NCI-H69 (cell line): ENCODE measurements at regions not wholly inside any gene's neighbourhood (a gene's known extent, or its start where the extent isn't known, plus 50 kb on each side); places are given as distances from the start of the nearest gene placed in this dataset.

Experiments
- DNase-seq: peaks from one replicate; lab custom pipeline; 2025; lab: John Stamatoyannopoulos, UW

DNA sequence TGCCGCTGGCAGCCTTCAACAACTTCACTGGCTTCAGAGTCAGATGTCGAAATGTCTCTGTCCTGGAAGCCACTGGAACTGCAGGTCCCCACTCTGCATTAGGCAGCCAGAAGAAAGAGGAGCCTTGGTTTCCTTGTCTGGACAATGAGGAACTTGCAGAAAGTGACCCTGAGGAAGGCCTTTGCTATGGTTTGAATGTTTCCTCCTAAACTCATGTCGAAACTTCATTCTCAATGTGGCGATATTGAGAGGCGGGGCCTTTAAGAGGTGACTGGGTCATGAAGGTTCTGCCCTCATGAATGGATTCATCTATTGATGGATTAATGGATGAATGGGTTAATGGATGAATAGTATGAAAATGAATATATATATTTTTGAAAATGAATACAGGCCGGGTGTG is 61.6 kb upstream of the GPR26 start:
- no peak for DNase-seq

DNA sequence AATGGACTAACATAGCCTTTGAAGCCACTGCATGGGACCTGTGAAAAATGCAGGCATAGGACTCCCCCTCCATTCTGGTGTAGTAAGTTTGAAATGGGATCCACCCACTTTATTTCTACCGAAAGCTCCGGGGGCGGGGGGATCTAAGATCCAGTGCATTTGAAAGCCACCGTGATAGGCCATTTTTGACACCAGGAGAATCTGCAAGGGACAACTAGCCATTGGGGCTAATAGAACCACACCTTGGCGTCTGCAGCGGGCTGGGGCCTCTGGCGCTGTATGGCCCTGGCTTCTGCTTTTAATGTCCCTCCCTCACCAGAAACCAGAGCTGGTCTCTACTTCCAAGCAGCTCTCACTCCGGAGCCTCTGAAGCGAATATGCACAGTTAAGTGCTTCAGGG is 60.1 kb upstream of the GPR26 start:
- no peak for DNase-seq

GRCh38 chr10:123606955-123607354 is 59.2 kb upstream of the GPR26 start:
- no peak for DNase-seq

DNA sequence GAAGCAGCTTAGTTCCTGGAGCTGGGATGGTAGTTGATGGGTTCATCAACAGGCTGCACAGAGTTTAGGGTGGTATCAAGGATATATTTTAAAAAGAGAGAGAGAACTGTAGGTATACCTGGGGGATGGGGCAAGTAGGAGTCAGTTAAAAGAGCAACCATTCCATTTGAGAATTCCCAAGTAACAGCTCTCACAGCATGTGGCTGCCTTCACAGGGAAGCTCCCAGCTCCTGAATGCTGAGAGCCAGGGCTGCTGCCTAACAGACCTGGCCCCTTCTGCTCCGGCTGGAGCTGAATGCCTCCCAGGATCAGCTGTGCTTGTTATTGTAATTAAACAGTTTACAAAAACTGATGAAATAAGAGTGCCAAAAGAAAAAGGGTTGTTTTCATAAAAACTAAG is 58.8 kb upstream of the GPR26 start:
- DNase-seq: no peak

DNA sequence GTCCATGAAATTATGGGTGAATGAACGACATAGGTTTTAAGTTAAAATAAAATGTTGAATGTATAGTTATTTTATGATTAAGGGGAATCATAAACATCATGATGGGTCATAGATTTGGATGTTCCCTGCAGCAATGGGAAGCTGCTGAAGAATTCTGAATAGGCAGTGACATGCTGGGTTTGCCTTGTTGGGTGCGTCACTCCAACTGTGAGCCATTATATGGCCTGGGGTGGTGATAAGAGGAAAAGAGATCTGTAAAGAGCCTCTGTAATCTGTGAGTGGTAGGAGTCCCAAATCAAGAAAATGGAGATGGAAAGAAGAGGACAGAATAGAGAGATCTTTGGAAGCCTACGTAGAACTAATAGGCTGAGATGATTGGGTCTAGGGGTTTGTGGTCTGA is 58.1 kb upstream of the GPR26 start:
- DNase-seq: no peak

DNA sequence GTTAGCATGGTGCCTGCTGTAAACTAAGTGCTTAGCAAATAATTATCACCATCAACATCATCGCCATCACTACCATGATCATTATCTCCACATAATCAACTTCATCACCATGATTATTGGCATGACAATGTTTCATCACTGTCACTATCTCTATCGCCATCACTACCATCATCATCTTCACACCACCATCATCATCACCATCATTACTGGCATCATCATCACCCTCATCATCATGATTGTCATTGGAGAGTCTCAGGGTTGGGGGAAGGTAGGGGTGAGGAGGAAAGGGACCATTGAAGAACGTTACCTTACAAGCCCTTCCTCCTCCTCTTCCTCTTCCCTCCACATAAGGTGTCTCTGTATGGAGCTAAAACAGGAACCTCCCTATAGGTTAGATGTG is 54.9 kb upstream of the GPR26 start:
- DNase-seq: no peak

- DNase-seq: no peak
These were observed 54.3 kb upstream of the GPR26 start for GRCh38 chr10:123611876-123612275.

GRCh38 chr10:123613346-123613850 is 52.8 kb upstream of the GPR26 start:
- no peak for DNase-seq

DNA sequence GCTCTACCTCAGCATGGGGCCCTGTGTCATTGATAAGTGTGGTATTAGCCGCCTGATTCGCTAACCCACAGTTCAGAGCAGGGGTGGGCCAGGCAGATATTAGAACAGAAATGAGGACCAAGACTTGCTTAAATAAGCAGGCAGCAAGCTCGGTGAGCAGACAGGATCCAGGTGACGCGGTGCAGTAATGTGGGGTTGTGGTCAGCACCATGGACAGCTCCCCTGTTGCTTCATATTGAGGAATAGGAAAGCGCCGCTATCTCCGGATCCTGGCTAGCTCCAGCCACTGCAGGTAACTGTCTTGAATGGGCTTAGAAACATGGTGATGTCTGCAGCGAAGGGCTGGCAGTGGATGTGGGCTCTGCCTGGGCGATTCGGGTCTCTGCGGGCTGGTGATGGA is 51.3 kb upstream of the GPR26 start:
- no peak for DNase-seq
